Uterus (tissue), 2 donors: ENCODE measurements at regions not wholly inside any gene's neighbourhood (a gene's known extent, or its start where the extent isn't known, plus 50 kb on each side); places are given as distances from the start of the nearest gene placed in this dataset.

Source experiments
- CTCF ChIP-seq, 4 experiments: fragments of 200-600 bp in 2 of 4; fragments of 450-650 bp in 2 of 4; sonication (generic) in 2 of 4; IDR thresholded peaks; one replicate each; pipeline ENCODE4 v1.5.1; 2016 to 2019; ENCODE audit warnings: antibody characterized with exemption in 4 of 4, mild to moderate bottlenecking in 2 of 4, moderate library complexity in 1 of 4
- POLR2A ChIP-seq, 2 donors: fragments of 450-650 bp; IDR thresholded peaks; one replicate each; pipeline ENCODE4 v1.6.1; 2016; ENCODE audit warnings: antibody characterized with exemption in 2 of 2, mild to moderate bottlenecking in 1 of 2, moderate library complexity in 1 of 2

DNA sequence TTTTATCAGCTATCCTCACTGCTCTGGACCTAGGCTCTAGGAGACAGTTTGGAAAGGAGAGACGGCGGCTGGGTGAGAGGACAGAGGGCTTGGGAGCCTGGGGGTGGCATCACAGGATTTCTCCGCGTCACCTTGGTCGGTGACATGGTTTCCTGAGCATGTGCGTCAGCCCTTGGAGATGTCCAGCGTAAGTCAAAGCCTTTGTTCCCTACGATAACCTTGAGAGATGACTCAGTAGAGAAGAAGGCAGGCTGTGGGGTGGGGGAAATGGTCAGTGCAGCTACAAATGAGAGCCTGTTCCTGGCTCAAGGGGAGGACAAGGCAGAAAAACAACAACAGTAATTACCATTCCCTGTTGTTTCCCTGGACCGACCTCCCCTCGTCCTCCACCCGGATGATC is 90.2 kb upstream of the TBX3 start:
- no peak for TF ChIP-seq CTCF (IDR thresholded peaks at IDR 0.05)
- no peak for TF ChIP-seq POLR2A (IDR thresholded peaks at IDR 0.05)
